Endothelial cell of umbilical vein (primary cell): ENCODE measurements at regions not wholly inside any gene's neighbourhood (a gene's known extent, or its start where the extent isn't known, plus 50 kb on each side); places are given as distances from the start of the nearest gene placed in this dataset.

Experiments
- BruUV-seq: library from RNA; stranded (reverse); fragments of 400-500 nt; replicated peaks from 2 replicates; lab custom pipeline; 2021; lab: Mats Ljungman, UMichigan
- CTCF ChIA-PET: fragments of 300-600, 350-600 bp; sonication (Branson Sonifier 250); formaldehyde crosslinking; loops from one replicate; lab custom pipeline; 2021; ENCODE audit warnings: antibody characterized with exemption, inconsistent platforms; lab: Charles Lee
- POLR2A ChIA-PET: fragments of 300-600, 350-600 bp; sonication (Branson Sonifier 250); formaldehyde crosslinking; loops from one replicate; lab custom pipeline; 2021; ENCODE audit warnings: antibody characterized with exemption, inconsistent platforms; lab: Charles Lee
- DNase-seq: peaks from one replicate; pipeline ENCODE4 v3.0.0-alpha.2; 2011; ENCODE audit warnings: low read depth, low spot score
- FAIRE-seq: peaks from 2 replicates; lab custom pipeline; 2011; peaks lifted over from hg19 to GRCh38; lab: Jason Lieb, UNC
- H2AFZ ChIP-seq: 2 replicates; pipeline ENCODE4 v1.6.0; 2012; ENCODE audit warnings: low read depth, low read length, control low read depth, inconsistent platforms
- H3K27ac ChIP-seq: 2 replicates; pipeline ENCODE4 v1.5.1; 2011; ENCODE audit warnings: low read depth, mild to moderate bottlenecking, control low read depth, low read length, moderate library complexity; ENCODE audit not compliant: insufficient read depth
- H3K27me3 ChIP-seq, 2 experiments: 2 replicates each; pipeline versions ENCODE4 v1.6.0 to v1.6.1; 2011; ENCODE audit warnings: low read length in 2 of 2, mixed read lengths in 1 of 2; ENCODE audit not compliant: control insufficient read depth in 2 of 2, insufficient read depth in 2 of 2
- H3K36me3 ChIP-seq, 2 experiments: 2 replicates in 1 of 2; 3 replicates in 1 of 2; pipeline ENCODE4 v1.5.1; 2011; ENCODE audit warnings: low read length in 2 of 2, mild to moderate bottlenecking in 1 of 2, moderate library complexity in 1 of 2; ENCODE audit not compliant: control insufficient read depth in 2 of 2, insufficient read depth in 2 of 2; ENCODE audit errors: extremely low read depth in 1 of 2
- H3K4me1 ChIP-seq: 3 replicates; pipeline ENCODE4 v1.5.1; 2011; ENCODE audit warnings: mild to moderate bottlenecking, low read length; ENCODE audit not compliant: control insufficient read depth, insufficient read depth; ENCODE audit errors: extremely low read depth
- H3K4me2 ChIP-seq: 2 replicates; pipeline ENCODE4 v1.6.1; 2011; ENCODE audit warnings: low read length, control low read depth, mixed read lengths; ENCODE audit not compliant: insufficient read depth
- H3K4me3 ChIP-seq, 3 experiments: fragments of 200-600 bp in 1 of 3; sonication (generic), shearing (Covaris generic) in 1 of 3; replicated peaks in 1 of 3; 2 replicates each; pipeline ENCODE4 v1.5.1; 2011 to 2016; ENCODE audit warnings: control low read depth in 3 of 3, low read length in 3 of 3, mild to moderate bottlenecking in 2 of 3, inconsistent platforms in 1 of 3, low read depth in 1 of 3, moderate library complexity in 1 of 3; ENCODE audit not compliant: insufficient read depth in 1 of 3
- H3K79me2 ChIP-seq: 2 replicates; pipeline ENCODE4 v1.6.0; 2012; ENCODE audit warnings: low read length, inconsistent platforms; ENCODE audit not compliant: control insufficient read depth, insufficient read depth
- H3K9ac ChIP-seq: replicated peaks from 2 replicates; pipeline ENCODE3; 2011; ENCODE audit warnings: low read length, control low read depth; ENCODE audit not compliant: insufficient read depth; ENCODE audit errors: extremely low read depth
- H3K9me1 ChIP-seq: replicated peaks from 3 replicates; pipeline ENCODE4 v1.6.0; 2011; ENCODE audit warnings: mild to moderate bottlenecking, low read length; ENCODE audit not compliant: control insufficient read depth, insufficient read depth; ENCODE audit errors: extremely low read depth
- H3K9me3 ChIP-seq: replicated peaks from 2 replicates; pipeline ENCODE4 v1.5.1; 2012; ENCODE audit warnings: low read length, inconsistent platforms; ENCODE audit not compliant: control insufficient read depth, insufficient read depth
- H4K20me1 ChIP-seq: replicated peaks from 2 replicates; pipeline ENCODE3; 2011; ENCODE audit warnings: mild to moderate bottlenecking, low read length; ENCODE audit not compliant: control insufficient read depth, insufficient read depth; ENCODE audit errors: extremely low read depth
- EZH2 ChIP-seq: IDR thresholded peaks from 2 replicates; pipeline ENCODE4 v1.6.1; 2012; ENCODE audit warnings: borderline replicate concordance, low read depth, mild to moderate bottlenecking, moderate library complexity, low read length, inconsistent platforms; ENCODE audit not compliant: severe bottlenecking
- FOS ChIP-seq: IDR thresholded peaks from 2 replicates; pipeline ENCODE4 v1.6.1; 2011; ENCODE audit warnings: mild to moderate bottlenecking, low read length, moderate library complexity, borderline replicate concordance; ENCODE audit not compliant: insufficient read depth
- GATA2 ChIP-seq: IDR thresholded peaks from 2 replicates; pipeline ENCODE4 v1.7.0; 2011; ENCODE audit warnings: low read depth, mild to moderate bottlenecking, moderate library complexity, mixed read lengths, low read length; ENCODE audit not compliant: insufficient read length, insufficient read depth
- JUN ChIP-seq: IDR thresholded peaks from 2 replicates; pipeline ENCODE4 v1.6.1; 2011; ENCODE audit warnings: borderline replicate concordance, low read depth; ENCODE audit not compliant: insufficient read length, insufficient read depth
- MAX ChIP-seq: IDR thresholded peaks from 2 replicates; pipeline ENCODE4 v1.6.1; 2011; ENCODE audit not compliant: insufficient read depth, insufficient read length
- MYC ChIP-seq: IDR thresholded peaks from one replicate; pipeline ENCODE4 v1.6.1; 2011; ENCODE audit warnings: mild to moderate bottlenecking, low read depth, low read length
- POLR2A ChIP-seq: IDR thresholded peaks from 2 replicates; pipeline ENCODE4 v1.6.1; 2012; ENCODE audit warnings: low read depth, mild to moderate bottlenecking, control low read depth, low read length
- POLR2AphosphoS5 ChIP-seq: IDR thresholded peaks from 2 replicates; pipeline ENCODE4 v1.6.1; 2012; ENCODE audit warnings: low read depth, mild to moderate bottlenecking, control low read depth, low read length, moderate library complexity; ENCODE audit not compliant: insufficient read depth
- dilution Hi-C: fragments of 300-500 bp; cut with MboI; formaldehyde crosslinking; loops from one replicate; pipeline ENCODE4 v1.15.0; 2019; ENCODE audit warnings: low sequenced_read_pairs; ENCODE audit not compliant: extremely low pct_ligation_motif_present
- intact Hi-C: fragments of 100-400 bp; cut with micrococcal nuclease; formaldehyde crosslinking; loops from one replicate; pipeline ENCODE4 v1.10.0; 2022
- TF ChIP-seq, protein P1 (sequence below), 2 donors: IDR thresholded peaks; 1 replicate in 1 of 2; 2 replicates in 1 of 2; pipeline ENCODE4 v1.5.1; 2011; ENCODE audit warnings: low read length in 2 of 2, mild to moderate bottlenecking in 2 of 2, moderate library complexity in 2 of 2, control low read depth in 1 of 2, inconsistent platforms in 1 of 2, low read depth in 1 of 2; ENCODE audit not compliant: insufficient read depth in 1 of 2; ENCODE audit errors: extremely low read depth in 1 of 2

DNA sequence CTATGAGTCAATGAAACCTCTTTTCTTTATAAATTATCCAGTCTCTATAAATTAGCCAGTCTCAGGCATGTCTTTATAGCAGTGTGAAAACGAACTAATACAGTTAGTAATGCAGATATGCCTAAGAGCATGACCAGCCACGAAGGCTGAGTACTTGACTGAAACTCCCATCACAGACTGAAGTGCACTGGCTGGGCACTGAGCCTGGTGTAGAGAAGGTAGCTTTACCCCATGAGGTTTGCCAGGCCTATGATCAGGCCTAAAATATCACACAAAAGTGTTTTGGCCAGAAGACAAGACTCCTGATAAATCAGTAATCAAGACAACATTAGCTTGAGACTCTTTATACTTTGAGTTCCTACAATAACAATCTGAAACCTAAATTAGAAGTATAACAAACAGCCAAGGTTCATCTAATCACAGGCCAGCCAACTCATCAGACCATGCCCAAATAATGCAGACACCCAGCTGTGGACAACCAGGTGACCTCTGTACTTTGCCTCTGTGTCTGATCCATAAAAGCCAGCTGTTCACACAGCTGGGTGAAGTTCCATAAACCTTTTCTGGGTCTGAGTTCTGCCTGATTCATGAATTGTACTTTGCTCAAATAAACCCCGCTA lies 771.8 kb upstream of the SLITRK1 start:
- no peaks in the 10 kb centered on the region for H3K4me1 ChIP-seq

More for the DNA sequence above, 771.8 kb upstream of the SLITRK1 start:
- Histone ChIP-seq H3K79me2 (no peaks in the 10 kb centered on the region), H3K36me3 (no peaks in the 10 kb centered on the region), H2AFZ (no peak overlapping the region), H4K20me1 (no peaks in the 10 kb centered on the region), H3K27me3 (no peaks in the 10 kb centered on the region), H3K9me3 (peaks cover 2% of the 10 kb centered on the region), H3K9me1 (no peaks in the 10 kb centered on the region), H3K4me3 (no peak overlapping the region), H3K4me2 (no peak overlapping the region), H3K9ac (no peak overlapping the region), H3K27ac (no peak overlapping the region)
- no TSS peak for BruUV-seq
- DNase-seq (no peak), FAIRE-seq (no peak)
- ChIA-PET CTCF (no interaction called here), POLR2A (no interaction called here)
- intact Hi-C loops: no loop called here
- no peak for TF ChIP-seq POLR2A
- no peak for TF ChIP-seq JUN
- no peak for TF ChIP-seq EZH2
- TF ChIP-seq POLR2AphosphoS5: no peak
- no peak for TF ChIP-seq MYC
- TF ChIP-seq, protein P1, sequence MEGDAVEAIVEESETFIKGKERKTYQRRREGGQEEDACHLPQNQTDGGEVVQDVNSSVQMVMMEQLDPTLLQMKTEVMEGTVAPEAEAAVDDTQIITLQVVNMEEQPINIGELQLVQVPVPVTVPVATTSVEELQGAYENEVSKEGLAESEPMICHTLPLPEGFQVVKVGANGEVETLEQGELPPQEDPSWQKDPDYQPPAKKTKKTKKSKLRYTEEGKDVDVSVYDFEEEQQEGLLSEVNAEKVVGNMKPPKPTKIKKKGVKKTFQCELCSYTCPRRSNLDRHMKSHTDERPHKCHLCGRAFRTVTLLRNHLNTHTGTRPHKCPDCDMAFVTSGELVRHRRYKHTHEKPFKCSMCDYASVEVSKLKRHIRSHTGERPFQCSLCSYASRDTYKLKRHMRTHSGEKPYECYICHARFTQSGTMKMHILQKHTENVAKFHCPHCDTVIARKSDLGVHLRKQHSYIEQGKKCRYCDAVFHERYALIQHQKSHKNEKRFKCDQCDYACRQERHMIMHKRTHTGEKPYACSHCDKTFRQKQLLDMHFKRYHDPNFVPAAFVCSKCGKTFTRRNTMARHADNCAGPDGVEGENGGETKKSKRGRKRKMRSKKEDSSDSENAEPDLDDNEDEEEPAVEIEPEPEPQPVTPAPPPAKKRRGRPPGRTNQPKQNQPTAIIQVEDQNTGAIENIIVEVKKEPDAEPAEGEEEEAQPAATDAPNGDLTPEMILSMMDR (IDR thresholded peaks at IDR 0.05; ENCODE audit: extremely low read depth in 1 of 2, insufficient read depth in 1 of 2, low read depth in 1 of 2, low read length in 2 of 2): no peak
- no peak for TF ChIP-seq GATA2
- no peak for TF ChIP-seq MAX
- no peak for TF ChIP-seq FOS
- dilution Hi-C loops: no loop called here
